Spleen (tissue), 11 donors: ENCODE measurements at regions not wholly inside any gene's neighbourhood (a gene's known extent, or its start where the extent isn't known, plus 50 kb on each side); places are given as distances from the start of the nearest gene placed in this dataset.

Source experiments
- DNase-seq: peaks from one replicate; pipeline ENCODE4 v3.0.0-alpha.2; 2020
- H3K27ac ChIP-seq, 8 donors: fragments of 200-600 bp; sonication (generic) in 7 of 8; 1 replicate in 4 of 8; 2 replicates in 4 of 8; pipeline versions ENCODE4 v1.5.0 to v1.8.0; 2016 to 2021; ENCODE audit warnings: inconsistent platforms in 4 of 8, mild to moderate bottlenecking in 4 of 8, moderate library complexity in 1 of 8
- H3K27me3 ChIP-seq, 7 donors: fragments of 200-600 bp; sonication (generic) in 6 of 7; replicated peaks in 1 of 7; 1 replicate in 4 of 7; 2 replicates in 3 of 7; pipeline versions ENCODE4 v1.5.0 to v1.8.0; 2016 to 2021; ENCODE audit warnings: inconsistent platforms in 3 of 7, mild to moderate bottlenecking in 1 of 7
- H3K36me3 ChIP-seq, 6 donors: fragments of 200-600 bp; sonication (generic) in 5 of 6; 1 replicate in 4 of 6; 2 replicates in 2 of 6; pipeline versions ENCODE4 v1.5.0 to v1.8.0; 2016 to 2021; ENCODE audit warnings: inconsistent platforms in 2 of 6
- H3K4me1 ChIP-seq, 6 donors: fragments of 200-600 bp; sonication (generic) in 5 of 6; 1 replicate in 3 of 6; 2 replicates in 3 of 6; pipeline versions ENCODE4 v1.5.0 to v1.8.0; 2016 to 2021; ENCODE audit warnings: inconsistent platforms in 3 of 6
- H3K4me3 ChIP-seq, 8 donors: fragments of 200-600 bp; sonication (generic) in 7 of 8; 1 replicate in 4 of 8; 2 replicates in 4 of 8; pipeline versions ENCODE4 v1.5.0 to v1.8.0; 2016 to 2021; ENCODE audit warnings: inconsistent platforms in 4 of 8, mild to moderate bottlenecking in 4 of 8, moderate library complexity in 2 of 8
- H3K9me3 ChIP-seq, 8 donors: fragments of 200-600 bp; sonication (generic) in 7 of 8; 1 replicate in 4 of 8; 2 replicates in 4 of 8; pipeline versions ENCODE4 v1.5.0 to v1.8.0; 2016 to 2021; ENCODE audit warnings: inconsistent platforms in 4 of 8
- CTCF ChIP-seq, 11 experiments: fragments of 200-600 bp in 7 of 11; fragments of 450-650 bp in 4 of 11; sonication (generic) in 4 of 11; IDR thresholded peaks in 8 of 11; conservative IDR thresholded peaks in 3 of 11; 1 replicate in 7 of 11; 2 replicates in 4 of 11; pipeline versions ENCODE4 v1.4.0 to v1.8.0; 2016 to 2021; ENCODE audit warnings: antibody characterized with exemption in 11 of 11, inconsistent platforms in 4 of 11, mild to moderate bottlenecking in 1 of 11
- POLR2A ChIP-seq, 3 donors: fragments of 450-650 bp; IDR thresholded peaks; one replicate each; pipeline ENCODE4 v1.5.1; 2017; ENCODE audit warnings: antibody characterized with exemption in 3 of 3, mild to moderate bottlenecking in 1 of 3
- POLR2AphosphoS5 ChIP-seq, 3 donors: sonication (generic); formaldehyde crosslinking; IDR thresholded peaks; one replicate each; pipeline ENCODE4 v1.5.1; 2017; ENCODE audit warnings: antibody characterized with exemption in 3 of 3
- WGBS, 5 donors: extraction: QIAGEN DNeasy Blood & Tissue Kit in 3 of 5; methylation state at CpG; one replicate each; pipeline versions ENCODE4 v1.1.5 to v1.1.7; 2013 to 2018; 5-methylcytosine and 5-hydroxymethylcytosine counted together
- intact Hi-C: fragments of 100-400 bp; cut with DNase I; formaldehyde crosslinking; loops from one replicate; pipeline ENCODE4 v1.15.0; 2023; ENCODE audit warnings: low total_unique reads
- donor health status: healthy with polysubstance abuse.
- donor health status: DM: no; HTN: no; CAD: no; lungs with moderate emphysema.
- donor health status: DM: no; HTN: no; CAD: no.
- donor health status: Bipolar disorder and iron deficiency.
- donor health status: healthy.
- donor health status: DM: no; HTN: no; CAD: no.
- donor health status: DM: yes; HTN: yes; CAD: no.

GRCh38 chr4:20570981-20571715, 129.1 kb upstream of the PACRGL start:
- Histone ChIP-seq H3K27me3 (no peaks in the 10 kb centered on the region), H3K4me3 (no peak overlapping the region), H3K9me3 (no peaks in the 10 kb centered on the region), H3K36me3 (peaks cover 0 to 8% (median 0%) of the 10 kb centered on the region in 6 donors), H3K4me1 (no peaks in the 10 kb centered on the region), H3K27ac (no peak overlapping the region)
- WGBS, 5 donors, result 60 to 80% (median 70%) methylated on average over 2 of the region's 2 CpGs
- no peak for TF ChIP-seq POLR2A (IDR thresholded peaks at IDR 0.05)
- no peak for TF ChIP-seq POLR2AphosphoS5 (IDR thresholded peaks at IDR 0.05)
- no peak for TF ChIP-seq CTCF (IDR thresholded peaks at IDR 0.05 in 8 of 11, conservative IDR thresholded peaks at IDR 0.05 in 3 of 11)
- intact Hi-C loops, result no loop called here
- DNase-seq, result no peak

GRCh38 chr4:20572976-20573375, 127.3 kb upstream of the PACRGL start:
- Histone ChIP-seq H3K4me1 (no peaks in the 10 kb centered on the region), H3K27ac (no peak overlapping the region), H3K9me3 (no peaks in the 10 kb centered on the region), H3K36me3 (peaks cover 0 to 8% (median 0%) of the 10 kb centered on the region in 6 donors), H3K4me3 (no peak overlapping the region), H3K27me3 (no peaks in the 10 kb centered on the region)
- intact Hi-C loops, result no loop called here
- WGBS, 5 donors, result 88 to 90% (median 89%) methylated on average over 8 of the region's 8 CpGs
- TF ChIP-seq POLR2AphosphoS5 (IDR thresholded peaks at IDR 0.05) (no peak), CTCF (IDR thresholded peaks at IDR 0.05 in 8 of 11, conservative IDR thresholded peaks at IDR 0.05 in 3 of 11) (no peak), POLR2A (IDR thresholded peaks at IDR 0.05) (no peak)
- no peak for DNase-seq

- no peak for DNase-seq
- intact Hi-C loops, result no loop called here
- H3K27ac ChIP-seq, result no peak overlapping the region
- H3K36me3 ChIP-seq, result peaks cover 0 to 5% (median 0%) of the 10 kb centered on the region in 6 donors
- no peaks in the 10 kb centered on the region for H3K27me3 ChIP-seq
- H3K4me1 ChIP-seq, result no peaks in the 10 kb centered on the region
- no peak overlapping the region for H3K4me3 ChIP-seq
- H3K9me3 ChIP-seq, result no peaks in the 10 kb centered on the region
- TF ChIP-seq POLR2AphosphoS5 (IDR thresholded peaks at IDR 0.05), result no peak
- TF ChIP-seq CTCF (IDR thresholded peaks at IDR 0.05 in 8 of 11, conservative IDR thresholded peaks at IDR 0.05 in 3 of 11), result no peak
- TF ChIP-seq POLR2A (IDR thresholded peaks at IDR 0.05), result no peak
- 81 to 93% (median 91%) methylated on average over 1 of the region's 1 CpG for WGBS, 5 donors
These were observed 125.3 kb upstream of the PACRGL start for GRCh38 chr4:20574986-20575385.

- 85 to 91% (median 88%) methylated on average over 5 of the region's 5 CpGs for WGBS, 5 donors
- DNase-seq, result no peak
- H3K36me3 ChIP-seq, result peaks cover 0 to 5% (median 0%) of the 10 kb centered on the region in 6 donors
- H3K9me3 ChIP-seq, result no peaks in the 10 kb centered on the region
- no peak for TF ChIP-seq CTCF (IDR thresholded peaks at IDR 0.05 in 8 of 11, conservative IDR thresholded peaks at IDR 0.05 in 3 of 11)
- TF ChIP-seq POLR2A (IDR thresholded peaks at IDR 0.05), result no peak
- no peak for TF ChIP-seq POLR2AphosphoS5 (IDR thresholded peaks at IDR 0.05)
- no peaks in the 10 kb centered on the region for H3K27me3 ChIP-seq
- no peak overlapping the region for H3K4me3 ChIP-seq
- intact Hi-C loops, result no loop called here
- H3K27ac ChIP-seq, result no peak overlapping the region
- H3K4me1 ChIP-seq, result no peaks in the 10 kb centered on the region
These were observed 124.8 kb upstream of the PACRGL start for GRCh38 chr4:20575486-20575885.
